Hepatocyte (in vitro differentiated cells): ENCODE measurements at regions not wholly inside any gene's neighbourhood (a gene's known extent, or its start where the extent isn't known, plus 50 kb on each side); places are given as distances from the start of the nearest gene placed in this dataset.

Experiments used
- CTCF ChIP-seq: fragments of 200-600 bp; sonication (generic); IDR thresholded peaks from 2 replicates; pipeline ENCODE4 v1.5.1; 2016; ENCODE audit warnings: antibody characterized with exemption, mild to moderate bottlenecking; ENCODE audit not compliant: poor library complexity
- EZH2 ChIP-seq: fragments of 200-600 bp; sonication (generic); IDR thresholded peaks from 2 replicates; pipeline ENCODE4 v1.6.1; 2016; ENCODE audit warnings: antibody characterized with exemption, mild to moderate bottlenecking, borderline replicate concordance

- TF ChIP-seq EZH2 (no peak), CTCF (no peak)
Measured at GRCh38 chr6:21800330-21800729, 206.8 kb downstream of the SOX4 start.
